GM12878 (cell line): ENCODE measurements at regions not wholly inside any gene's neighbourhood (a gene's known extent, or its start where the extent isn't known, plus 50 kb on each side); places are given as distances from the start of the nearest gene placed in this dataset.

Source experiments
- ATAC-seq: fragments of 200-7000 bp; cut with Tn5 transposase; 3 replicates; pipeline ENCODE4 v1.9.1; 2020; ENCODE audit warnings: mild to moderate bottlenecking, moderate library complexity
- BruUV-seq: library from RNA; stranded (reverse); fragments of 400-500 nt; replicated peaks from 2 replicates; lab custom pipeline; 2021; lab: Mats Ljungman, UMichigan
- CTCF ChIA-PET: fragments of 300-600 bp; sonication (Branson Sonifier 250); formaldehyde crosslinking; extraction: SDS; loops from one replicate; lab custom pipeline; 2021; ENCODE audit warnings: inconsistent platforms; lab: Yijun Ruan, JAX
- POLR2A ChIA-PET: fragments of 350-600 bp; formaldehyde crosslinking; extraction: SDS; loops from one replicate; lab custom pipeline; 2021; ENCODE audit warnings: inconsistent platforms; lab: Charles Lee
- RAD21 ChIA-PET: fragments of 300-600 bp; sonication (Branson Sonifier 250); formaldehyde crosslinking; loops from one replicate; lab custom pipeline; 2023; ENCODE audit warnings: antibody characterized with exemption; ENCODE audit not compliant: unreplicated experiment; lab: Charles Lee
- SMC1A ChIA-PET: fragments of 300-600 bp; sonication (Branson Sonifier 250); formaldehyde crosslinking; loops from one replicate; lab custom pipeline; 2023; ENCODE audit not compliant: unreplicated experiment, uncharacterized antibody; lab: Charles Lee
- DNase-seq: peaks from one replicate; pipeline ENCODE4 v3.0.0-alpha.2; 2011; ENCODE audit warnings: low read depth, low spot score
- FAIRE-seq: peaks from 3 replicates; lab custom pipeline; 2011; peaks lifted over from hg19 to GRCh38; lab: Jason Lieb, UNC
- H2AFZ ChIP-seq: 2 replicates; pipeline ENCODE4 v1.6.0; 2011; ENCODE audit warnings: low read depth, low read length, control low read depth; ENCODE audit not compliant: control insufficient read depth
- H3K27ac ChIP-seq: 2 replicates; pipeline ENCODE4 v1.5.1; 2011; ENCODE audit warnings: control low read depth; ENCODE audit not compliant: control insufficient read depth, insufficient read depth
- H3K27me3 ChIP-seq, 2 experiments: replicated peaks in 1 of 2; 2 replicates each; pipeline versions ENCODE4 v1.6.0 to v1.6.1; 2011; ENCODE audit warnings: low read length in 1 of 2; ENCODE audit not compliant: control insufficient read depth in 2 of 2, insufficient read depth in 2 of 2
- H3K36me3 ChIP-seq, 2 experiments: 2 replicates each; pipeline ENCODE4 v1.5.1; 2011; ENCODE audit warnings: low read length in 1 of 2; ENCODE audit not compliant: control insufficient read depth in 2 of 2, insufficient read depth in 2 of 2
- H3K4me1 ChIP-seq: 2 replicates; pipeline ENCODE4 v1.6.1; 2011; ENCODE audit warnings: mild to moderate bottlenecking, low read length, moderate library complexity, mixed read lengths; ENCODE audit not compliant: control insufficient read depth, insufficient read depth
- H3K4me2 ChIP-seq: 2 replicates; pipeline ENCODE4 v1.6.0; 2011; ENCODE audit warnings: control low read depth; ENCODE audit not compliant: control insufficient read depth, insufficient read depth
- H3K4me3 ChIP-seq: fragments of 200-600 bp; sonication (generic); 2 replicates; pipeline ENCODE4 v1.5.1; 2016
- H3K79me2 ChIP-seq: 2 replicates; pipeline ENCODE4 v1.6.0; 2011; ENCODE audit warnings: low read length; ENCODE audit not compliant: control insufficient read depth, insufficient read depth
- H3K9ac ChIP-seq: 2 replicates; pipeline ENCODE4 v1.8.0; 2011; ENCODE audit warnings: low read length, control low read depth, mixed read lengths; ENCODE audit not compliant: control insufficient read depth, insufficient read depth
- H3K9me3 ChIP-seq: replicated peaks from 3 replicates; pipeline ENCODE4 v1.5.1; 2011; ENCODE audit warnings: mild to moderate bottlenecking, low read length; ENCODE audit not compliant: control insufficient read depth, insufficient read depth
- H4K20me1 ChIP-seq: 2 replicates; pipeline ENCODE4 v1.6.0; 2011; ENCODE audit not compliant: control insufficient read depth, insufficient read depth
- IKZF2 ChIP-seq, 2 experiments: fragments of 450-650 bp; IDR thresholded peaks; 2 replicates each; pipeline ENCODE4 v1.6.1; 2017; ENCODE audit warnings: mild to moderate bottlenecking in 2 of 2, moderate library complexity in 2 of 2
- MEF2B ChIP-seq: fragments of 450-650 bp; IDR thresholded peaks from 2 replicates; pipeline ENCODE4 v1.6.1; 2018; ENCODE audit warnings: mild to moderate bottlenecking, moderate library complexity; ENCODE audit not compliant: partially characterized antibody, poor library complexity, severe bottlenecking
- MYC ChIP-seq: IDR thresholded peaks from 2 replicates; pipeline ENCODE4 v1.6.1; 2011; ENCODE audit warnings: mild to moderate bottlenecking, low read length, moderate library complexity, inconsistent platforms; ENCODE audit not compliant: insufficient read depth, insufficient replicate concordance, insufficient read length, severe bottlenecking
- RCOR1 ChIP-seq: conservative IDR thresholded peaks from 2 replicates; pipeline ENCODE4 v1.6.1; 2012; ENCODE audit warnings: low read depth, low read length, improper control_type of control experiment
- RELA ChIP-seq: fragments of 450-650 bp; IDR thresholded peaks from 2 replicates; pipeline ENCODE4 v1.8.0; 2014; ENCODE audit warnings: borderline replicate concordance; ENCODE audit not compliant: partially characterized antibody
- RFX5 ChIP-seq: IDR thresholded peaks from 2 replicates; pipeline ENCODE4 v1.6.1; 2011; ENCODE audit warnings: low read depth, low read length, improper control_type of control experiment
- WGBS: methylation state at CpG from one replicate; pipeline ENCODE4 v1.1.6; 2016; ENCODE audit warnings: low lambda C conversion rate; ENCODE audit not compliant: insufficient replicate concordance, insufficient coverage; ENCODE audit errors: missing lambda C conversion rate; 5-methylcytosine and 5-hydroxymethylcytosine counted together
- in situ Hi-C: fragments of 300-500 bp; cut with MboI; formaldehyde crosslinking; loops from 9 replicates; pipeline ENCODE4 v1.14.3; 2018; ENCODE audit warnings: mixed read lengths
- intact Hi-C: fragments of 100-400 bp; cut with micrococcal nuclease; formaldehyde crosslinking; loops from one replicate; pipeline ENCODE4 v1.14.2; 2022; ENCODE audit not compliant: unreplicated experiment
- TF ChIP-seq, protein P1 (sequence below): fragments of 450-650 bp; IDR thresholded peaks from 2 replicates; pipeline ENCODE4 v1.6.1; 2018; ENCODE audit warnings: borderline replicate concordance, mild to moderate bottlenecking; ENCODE audit not compliant: partially characterized antibody
- TF ChIP-seq, protein P2 (sequence below): fragments of 450-650 bp; IDR thresholded peaks from 2 replicates; pipeline ENCODE4 v1.6.1; 2017; ENCODE audit warnings: borderline replicate concordance

DNA sequence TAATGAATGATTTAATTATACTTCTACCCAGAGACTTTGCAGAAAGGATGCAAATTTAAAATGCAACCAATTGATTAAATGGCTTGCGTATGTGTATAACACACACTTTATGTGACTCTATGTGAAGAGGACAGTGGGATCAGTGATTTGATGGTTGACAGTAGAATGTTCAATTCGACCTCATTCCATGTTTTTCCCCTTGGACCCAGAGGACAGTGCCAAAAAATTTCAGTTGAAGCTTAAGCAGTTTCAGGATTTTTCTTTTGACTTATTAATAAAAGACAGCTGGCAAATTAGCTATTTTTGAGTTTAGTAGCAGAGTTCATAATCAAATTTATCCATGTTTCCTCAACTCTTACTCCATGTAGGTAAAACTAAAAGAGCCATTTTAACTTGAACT is 742.4 kb upstream of the NR2F2 start:
- Histone ChIP-seq H3K9me3 (no peaks in the 10 kb centered on the region), H3K79me2 (no peaks in the 10 kb centered on the region), H3K9ac (no peak overlapping the region), H3K27me3 (no peaks in the 10 kb centered on the region), H3K4me1 (no peaks in the 10 kb centered on the region), H4K20me1 (no peaks in the 10 kb centered on the region), H3K27ac (no peak overlapping the region), H3K4me2 (no peak overlapping the region), H3K4me3 (no peak overlapping the region), H3K36me3 (no peaks in the 10 kb centered on the region), H2AFZ (no peak overlapping the region)
- no peak for DNase-seq
- no TSS peak for BruUV-seq
- CTCF ChIA-PET: interaction anchor here (0.5 to 0.7 kb wide), 3 partner anchors 9 to 301 kb away, joined by 5 to 6 read pairs (median 6); no protein-coding TSS in a partner anchor
- ATAC-seq: no peak
- 43% methylated on average over 2 of the region's 2 CpGs for WGBS
- POLR2A ChIA-PET: interaction anchor here (0.6 kb wide), 1 partner anchor 47 kb away, joined by 3 read pairs; no protein-coding TSS in a partner anchor
- RAD21 ChIA-PET: no interaction called here
- in situ Hi-C loops: no loop called here
- intact Hi-C loops: no loop called here
- TF ChIP-seq RCOR1: no peak
- SMC1A ChIA-PET: interaction anchor here (0.9 to 2.0 kb wide), 5 partner anchors 10 to 329 kb away, joined by 3 to 8 read pairs (median 4); no protein-coding TSS in a partner anchor
- FAIRE-seq: no peak

DNA sequence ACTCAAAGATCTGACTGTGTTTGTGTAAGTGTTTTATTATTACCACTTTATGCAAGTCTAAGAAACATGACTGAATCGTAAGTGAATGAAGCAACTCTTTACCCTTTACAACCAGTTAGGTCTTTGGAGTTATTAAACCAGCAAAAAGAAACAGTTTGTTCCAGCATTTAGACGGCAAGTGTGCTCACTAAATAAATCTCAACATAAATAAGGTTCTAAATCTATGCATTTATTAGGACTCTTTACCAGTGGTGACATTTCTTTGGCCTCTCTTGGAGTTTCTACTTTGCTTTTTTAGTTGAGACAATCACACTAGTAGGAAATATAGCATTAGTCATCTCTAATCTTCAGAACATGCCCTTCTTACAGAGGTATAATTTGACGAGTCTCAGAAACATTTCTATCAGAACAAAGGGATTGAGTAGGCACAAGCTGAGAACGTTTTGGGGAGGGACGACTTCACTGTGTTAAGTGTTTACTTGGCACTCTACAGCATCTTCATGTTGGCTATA is 739.9 kb upstream of the NR2F2 start:
- H3K4me2 ChIP-seq: no peak overlapping the region
- TF ChIP-seq, protein P1, sequence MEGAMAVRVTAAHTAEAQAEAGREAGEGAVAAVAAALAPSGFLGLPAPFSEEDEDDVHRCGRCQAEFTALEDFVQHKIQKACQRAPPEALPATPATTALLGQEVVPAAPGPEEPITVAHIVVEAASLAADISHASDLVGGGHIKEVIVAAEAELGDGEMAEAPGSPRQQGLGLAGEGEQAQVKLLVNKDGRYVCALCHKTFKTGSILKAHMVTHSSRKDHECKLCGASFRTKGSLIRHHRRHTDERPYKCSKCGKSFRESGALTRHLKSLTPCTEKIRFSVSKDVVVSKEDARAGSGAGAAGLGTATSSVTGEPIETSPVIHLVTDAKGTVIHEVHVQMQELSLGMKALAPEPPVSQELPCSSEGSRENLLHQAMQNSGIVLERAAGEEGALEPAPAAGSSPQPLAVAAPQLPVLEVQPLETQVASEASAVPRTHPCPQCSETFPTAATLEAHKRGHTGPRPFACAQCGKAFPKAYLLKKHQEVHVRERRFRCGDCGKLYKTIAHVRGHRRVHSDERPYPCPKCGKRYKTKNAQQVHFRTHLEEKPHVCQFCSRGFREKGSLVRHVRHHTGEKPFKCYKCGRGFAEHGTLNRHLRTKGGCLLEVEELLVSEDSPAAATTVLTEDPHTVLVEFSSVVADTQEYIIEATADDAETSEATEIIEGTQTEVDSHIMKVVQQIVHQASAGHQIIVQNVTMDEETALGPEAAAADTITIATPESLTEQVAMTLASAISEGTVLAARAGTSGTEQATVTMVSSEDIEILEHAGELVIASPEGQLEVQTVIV: no peak
- TF ChIP-seq MEF2B (no peak), RELA (no peak), MYC (no peak), IKZF2 (IDR thresholded peaks at IDR 0.05) (no peak), RFX5 (no peak)
- TF ChIP-seq, protein P2, sequence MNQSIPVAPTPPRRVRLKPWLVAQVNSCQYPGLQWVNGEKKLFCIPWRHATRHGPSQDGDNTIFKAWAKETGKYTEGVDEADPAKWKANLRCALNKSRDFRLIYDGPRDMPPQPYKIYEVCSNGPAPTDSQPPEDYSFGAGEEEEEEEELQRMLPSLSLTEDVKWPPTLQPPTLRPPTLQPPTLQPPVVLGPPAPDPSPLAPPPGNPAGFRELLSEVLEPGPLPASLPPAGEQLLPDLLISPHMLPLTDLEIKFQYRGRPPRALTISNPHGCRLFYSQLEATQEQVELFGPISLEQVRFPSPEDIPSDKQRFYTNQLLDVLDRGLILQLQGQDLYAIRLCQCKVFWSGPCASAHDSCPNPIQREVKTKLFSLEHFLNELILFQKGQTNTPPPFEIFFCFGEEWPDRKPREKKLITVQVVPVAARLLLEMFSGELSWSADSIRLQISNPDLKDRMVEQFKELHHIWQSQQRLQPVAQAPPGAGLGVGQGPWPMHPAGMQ: no peak
- no peak overlapping the region for H3K9ac ChIP-seq
- no peaks in the 10 kb centered on the region for H4K20me1 ChIP-seq
- no peaks in the 10 kb centered on the region for H3K79me2 ChIP-seq
- no peak overlapping the region for H3K27ac ChIP-seq
- ATAC-seq (peak; percentile 55), DNase-seq (no peak), FAIRE-seq (no peak)
- intact Hi-C loops (no loop called here), in situ Hi-C loops (no loop called here)
- BruUV-seq: no TSS peak
- H2AFZ ChIP-seq: no peak overlapping the region
- 7% methylated on average over 5 of the region's 5 CpGs for WGBS
- RAD21 ChIA-PET: interaction anchor here (0.6 kb wide), 1 partner anchor 16 kb away, joined by 3 read pairs; no protein-coding TSS in a partner anchor
- POLR2A ChIA-PET: no interaction called here
- H3K4me3 ChIP-seq: no peak overlapping the region
- H3K27me3 ChIP-seq: no peaks in the 10 kb centered on the region
- H3K9me3 ChIP-seq: no peaks in the 10 kb centered on the region
- SMC1A ChIA-PET: interaction anchor here (1.0 to 3.5 kb wide), 5 partner anchors 35 to 176 kb away, joined by 3 to 15 read pairs (median 3); no protein-coding TSS in a partner anchor
- CTCF ChIA-PET: interaction anchor here (1.1 kb wide), 2 partner anchors 16 to 19 kb away, joined by 3 to 4 read pairs; no protein-coding TSS in a partner anchor
- H3K36me3 ChIP-seq: no peaks in the 10 kb centered on the region
- no peaks in the 10 kb centered on the region for H3K4me1 ChIP-seq
